ENCODE measurements at regions not wholly inside any gene's neighbourhood (a gene's known extent, or its start where the extent isn't known, plus 50 kb on each side); places are given as distances from the start of the nearest gene placed in this dataset.

- TF ChIP-seq EZH2 (IDR thresholded peaks at IDR 0.05; ENCODE audit: insufficient read depth, poor library complexity, severe bottlenecking): no peak
- TF ChIP-seq EZH2phosphoT487 (IDR thresholded peaks at IDR 0.05; ENCODE audit: insufficient read depth, low read depth): no peak
These were observed 549.5 kb upstream of the ARRDC4 start for GRCh38 chr15:97410897-97411575.

Data from GM23248 (cell line).